Body of pancreas (tissue), 4 donors: ENCODE measurements at regions not wholly inside any gene's neighbourhood (a gene's known extent, or its start where the extent isn't known, plus 50 kb on each side); places are given as distances from the start of the nearest gene placed in this dataset.
A peak's percentile ranks its signal among the peaks of the same experiment; 100 is the strongest.

Experiments
- ATAC-seq: fragments of 150-250 bp; one replicate; pipeline ENCODE4 v1.9.1; 2016
- DNase-seq, 4 donors: peaks; one replicate each; pipeline ENCODE4 v3.0.0-alpha.2; 2019
- H3K27ac ChIP-seq, 4 donors: fragments of 200-600 bp; sonication (generic); 1 replicate in 3 of 4; 2 replicates in 1 of 4; pipeline versions ENCODE4 v1.5.1 to v1.6.1; 2016 to 2019; ENCODE audit warnings: mild to moderate bottlenecking in 1 of 4, mixed read lengths in 1 of 4, moderate library complexity in 1 of 4
- H3K27me3 ChIP-seq, 2 donors: fragments of 200-600 bp; sonication (generic); one replicate each; pipeline ENCODE4 v1.6.0; 2016; ENCODE audit warnings: mild to moderate bottlenecking in 1 of 2
- H3K36me3 ChIP-seq, 2 donors: fragments of 200-600 bp; sonication (generic); replicated peaks in 1 of 2; 2 replicates each; pipeline ENCODE4 v1.5.1; 2016; ENCODE audit warnings: low read depth in 2 of 2; ENCODE audit not compliant: insufficient read depth in 1 of 2
- H3K4me1 ChIP-seq: fragments of 200-600 bp; sonication (generic); one replicate; pipeline ENCODE4 v1.6.0; 2016
- H3K4me3 ChIP-seq, 2 donors: fragments of 200-600 bp; sonication (generic); 1 replicate in 1 of 2; 2 replicates in 1 of 2; pipeline ENCODE4 v1.5.1; 2016 to 2019
- H3K9me3 ChIP-seq, 3 donors: fragments of 200-600 bp; sonication (generic); 1 replicate in 2 of 3; 2 replicates in 1 of 3; pipeline ENCODE4 v1.5.1; 2016
- CTCF ChIP-seq, 7 experiments: fragments of 450-650 bp in 4 of 7; fragments of 200-600 bp in 3 of 7; sonication (generic) in 3 of 7; IDR thresholded peaks; one replicate each; pipeline ENCODE4 v1.5.1; 2016 to 2019; ENCODE audit warnings: antibody characterized with exemption in 7 of 7
- POLR2A ChIP-seq, 3 donors: fragments of 450-650 bp; IDR thresholded peaks; one replicate each; pipeline ENCODE4 v1.6.1; 2016; ENCODE audit warnings: antibody characterized with exemption in 3 of 3, mild to moderate bottlenecking in 2 of 3
- WGBS, 2 donors: methylation state at CpG; one replicate each; pipeline ENCODE4 v1.1.5; 2017; 5-methylcytosine and 5-hydroxymethylcytosine counted together
- intact Hi-C: fragments of 100-400 bp; cut with DNase I; formaldehyde crosslinking; loops from one replicate; pipeline ENCODE4 v1.15.1; 2023

- no peak for ATAC-seq
Observed at GRCh38 chr17:77417575-77417974, 276.8 kb downstream of the SEC14L1 start.

GRCh38 chr17:77418609-77419008 lies 277.8 kb downstream of the SEC14L1 start:
- DNase-seq, result no peak
- WGBS, 2 donors, result 90 to 91% methylated on average over 12 of the region's 12 CpGs
- Histone ChIP-seq H3K4me3 (no peak overlapping the region), H3K4me1 (peaks cover 36% of the 10 kb centered on the region), H3K27me3 (no peaks in the 10 kb centered on the region), H3K9me3 (no peaks in the 10 kb centered on the region), H3K27ac (no peak overlapping the region), H3K36me3 (no peaks in the 10 kb centered on the region)
- TF ChIP-seq POLR2A (IDR thresholded peaks at IDR 0.05) (no peak), CTCF (IDR thresholded peaks at IDR 0.05) (no peak)
- intact Hi-C loops, result no loop called here
- ATAC-seq, result no peak

More at GRCh38 chr17:77417575-77417974, 276.8 kb downstream of the SEC14L1 start:
- 88 to 89% methylated on average over 12 of the region's 12 CpGs for WGBS, 2 donors
- intact Hi-C loops, result no loop called here
- DNase-seq, result no peak
- Histone ChIP-seq H3K9me3 (no peaks in the 10 kb centered on the region), H3K27ac (no peak overlapping the region), H3K4me1 (peaks cover 26% of the 10 kb centered on the region), H3K27me3 (no peaks in the 10 kb centered on the region), H3K36me3 (no peaks in the 10 kb centered on the region), H3K4me3 (no peak overlapping the region)
- TF ChIP-seq POLR2A (IDR thresholded peaks at IDR 0.05) (no peak), CTCF (IDR thresholded peaks at IDR 0.05) (no peak)

- Histone ChIP-seq H3K27me3 (no peaks in the 10 kb centered on the region), H3K36me3 (no peaks in the 10 kb centered on the region), H3K4me1 (peaks cover 41% of the 10 kb centered on the region), H3K27ac (no peak overlapping the region), H3K9me3 (no peaks in the 10 kb centered on the region), H3K4me3 (no peak overlapping the region)
- TF ChIP-seq CTCF (IDR thresholded peaks at IDR 0.05), result no peak
- TF ChIP-seq POLR2A (IDR thresholded peaks at IDR 0.05), result no peak
- ATAC-seq (no peak), DNase-seq (no peak)
- 91% methylated on average over 15 of the region's 17 CpGs; no CpG with 5 or more reads in 1 of the 2 donors for WGBS, 2 donors
- intact Hi-C loops, result no loop called here
Observed at GRCh38 chr17:77419095-77419494, 278.3 kb downstream of the SEC14L1 start.

DNA sequence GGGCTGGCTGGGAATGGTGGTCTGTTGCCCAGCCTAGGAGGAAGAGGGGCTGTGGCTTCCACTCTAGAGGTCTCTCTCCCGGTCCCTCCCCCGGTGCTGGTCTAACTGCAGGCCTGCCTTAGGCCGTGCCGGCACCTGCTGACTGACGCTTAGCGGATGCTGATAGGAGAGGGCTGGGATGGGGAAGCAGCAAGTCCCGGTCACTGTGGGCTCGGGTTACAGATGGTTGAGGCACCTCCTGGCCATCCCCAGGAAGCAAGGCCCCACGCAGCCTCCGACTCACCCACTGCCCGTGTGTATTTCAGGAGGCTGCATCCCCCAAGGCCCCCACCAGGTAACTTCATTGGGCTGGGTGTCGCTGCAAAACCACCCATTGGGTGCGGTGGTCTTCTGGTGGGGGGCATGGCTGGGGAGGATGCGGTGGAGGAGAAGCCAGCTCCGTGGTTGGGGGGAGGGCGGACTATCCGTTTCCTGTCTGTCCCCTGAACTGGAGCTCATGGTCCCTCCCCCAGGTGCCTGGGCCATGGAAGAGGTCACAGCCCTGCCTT lies 278.9 kb downstream of the SEC14L1 start:
- H3K27ac ChIP-seq, result no peak overlapping the region
- ATAC-seq, result no peak
- H3K9me3 ChIP-seq, result no peaks in the 10 kb centered on the region
- peaks cover 46% of the 10 kb centered on the region for H3K4me1 ChIP-seq
- DNase-seq, result no peak
- H3K36me3 ChIP-seq, result no peaks in the 10 kb centered on the region
- no peaks in the 10 kb centered on the region for H3K27me3 ChIP-seq
- TF ChIP-seq CTCF (IDR thresholded peaks at IDR 0.05) (no peak), POLR2A (IDR thresholded peaks at IDR 0.05) (no peak)
- H3K4me3 ChIP-seq, result no peak overlapping the region
- intact Hi-C loops, result no loop called here
- WGBS, 2 donors, result 40 to 82% methylated on average over 1 to 17 of the region's 17 CpGs

DNA sequence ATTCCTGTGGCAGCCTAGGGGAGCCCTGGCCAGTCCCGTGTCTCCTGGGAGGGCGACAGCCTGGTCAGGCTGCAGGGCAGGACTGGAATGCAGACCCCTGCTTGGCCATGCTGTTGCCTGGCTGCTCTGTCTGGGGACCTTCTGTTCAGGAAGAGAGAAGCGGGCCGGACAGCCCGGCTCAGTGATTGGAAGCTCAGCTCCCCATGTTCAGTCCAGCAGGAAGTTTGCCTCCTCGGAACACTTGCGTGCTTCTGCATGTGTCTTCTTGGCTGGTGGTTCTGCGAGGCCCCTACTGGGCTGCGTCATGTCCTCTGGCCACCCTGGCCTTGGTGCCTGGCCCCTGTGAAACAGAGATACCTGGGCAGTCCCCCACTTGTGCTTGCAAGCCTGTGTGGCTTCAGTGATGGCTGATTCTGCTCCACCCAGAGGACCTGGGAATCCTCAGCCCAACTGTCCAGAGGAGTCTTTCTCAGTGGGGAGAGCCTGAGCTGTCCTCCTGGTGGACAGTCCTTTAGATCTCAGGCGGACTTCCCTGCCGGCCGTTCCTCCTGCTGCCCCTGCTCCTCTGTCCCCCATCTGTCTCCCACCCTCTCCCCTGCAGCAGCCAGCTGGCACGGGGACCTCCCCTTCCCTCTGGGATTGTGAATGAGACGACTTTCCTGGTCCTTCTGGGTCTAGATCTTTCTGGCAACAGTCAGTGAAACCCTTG lies 279.5 kb downstream of the SEC14L1 start:
- Histone ChIP-seq H3K4me1 (peaks cover 53% of the 10 kb centered on the region), H3K9me3 (no peaks in the 10 kb centered on the region), H3K27me3 (no peaks in the 10 kb centered on the region), H3K4me3 (no peak overlapping the region), H3K36me3 (no peaks in the 10 kb centered on the region), H3K27ac (peak overlapping the region in 2 of 4 donors; percentile 38 to 85)
- DNase-seq (no peak), ATAC-seq (no peak)
- intact Hi-C loops, result no loop called here
- TF ChIP-seq CTCF (IDR thresholded peaks at IDR 0.05) (no peak), POLR2A (IDR thresholded peaks at IDR 0.05) (no peak)
- 70 to 81% methylated on average over 9 to 10 of the region's 14 CpGs for WGBS, 2 donors
